ENCODE measurements at regions not wholly inside any gene's neighbourhood (a gene's known extent, or its start where the extent isn't known, plus 50 kb on each side); places are given as distances from the start of the nearest gene placed in this dataset.

- no peak overlapping the region for H3K4me2 ChIP-seq
- H4K20me1 ChIP-seq (ENCODE audit: insufficient read depth): no peaks in the 10 kb centered on the region; the same call in 1 of the 2 replicates
- H3K36me3 ChIP-seq (ENCODE audit: low read depth): no peaks in the 10 kb centered on the region
- BruUV-seq (replicated peaks): no TSS peak
- H3K27me3 ChIP-seq (ENCODE audit: insufficient read depth, low read depth): peaks cover 31% of the 10 kb centered on the region
- no peak overlapping the region for H2AFZ ChIP-seq
- H3K9me3 ChIP-seq (ENCODE audit: insufficient read depth, low read depth): no peaks in the 10 kb centered on the region
- no peaks in the 10 kb centered on the region for H3K4me1 ChIP-seq (replicated peaks; ENCODE audit: insufficient read depth)
- TF ChIP-seq CTCF (conservative IDR thresholded peaks at IDR 0.05) (no peak), EZH2 (IDR thresholded peaks at IDR 0.05; ENCODE audit: low read depth) (no peak)
- ChIA-PET CTCF (no interaction called here), POLR2A (ENCODE audit: unreplicated experiment) (no interaction called here)
- no peaks in the 10 kb centered on the region for H3K9me2 ChIP-seq (ENCODE audit: insufficient read depth)
- H3F3A ChIP-seq (ENCODE audit: insufficient read depth, low read depth): no peaks in the 10 kb centered on the region
- intact Hi-C loops (cut with micrococcal nuclease; ENCODE audit: unreplicated experiment): no loop called here
- H3K27ac ChIP-seq: no peak overlapping the region
- DNase-seq: no peak
- H3K4me3 ChIP-seq: no peak overlapping the region
- no peaks in the 10 kb centered on the region for H3K79me2 ChIP-seq (ENCODE audit: low read depth)
These were observed 425.8 kb upstream of the CAMK1G start for GRCh38 chr1:209157546-209158249.

GRCh38 chr1:209158851-209159250 lies 424.7 kb upstream of the CAMK1G start:
- Histone ChIP-seq H3K9me2 (ENCODE audit: insufficient read depth) (no peaks in the 10 kb centered on the region), H2AFZ (no peak overlapping the region), H3K27me3 (ENCODE audit: insufficient read depth, low read depth) (peaks cover 22% of the 10 kb centered on the region), H3F3A (ENCODE audit: insufficient read depth, low read depth) (no peaks in the 10 kb centered on the region), H3K27ac (no peak overlapping the region), H3K4me3 (no peak overlapping the region), H3K79me2 (ENCODE audit: low read depth) (no peaks in the 10 kb centered on the region), H3K9me3 (ENCODE audit: insufficient read depth, low read depth) (no peaks in the 10 kb centered on the region), H4K20me1 (ENCODE audit: insufficient read depth) (no peaks in the 10 kb centered on the region; the same call in 1 of the 2 replicates), H3K4me2 (no peak overlapping the region), H3K36me3 (ENCODE audit: low read depth) (no peaks in the 10 kb centered on the region), H3K4me1 (replicated peaks; ENCODE audit: insufficient read depth) (no peaks in the 10 kb centered on the region)
- DNase-seq: no peak
- no peak for TF ChIP-seq CTCF (conservative IDR thresholded peaks at IDR 0.05)
- TF ChIP-seq EZH2 (IDR thresholded peaks at IDR 0.05; ENCODE audit: low read depth): no peak
- BruUV-seq (replicated peaks): no TSS peak
- ChIA-PET CTCF (no interaction called here), POLR2A (ENCODE audit: unreplicated experiment) (interaction anchor here (0.7 kb wide), 1 partner anchor 16 kb away, joined by 6 read pairs; no protein-coding TSS in a partner anchor)
- intact Hi-C loops (cut with micrococcal nuclease; ENCODE audit: unreplicated experiment): no loop called here

GRCh38 chr1:209160230-209160629 lies 423.3 kb upstream of the CAMK1G start:
- ChIA-PET CTCF (no interaction called here), POLR2A (ENCODE audit: unreplicated experiment) (no interaction called here)
- TF ChIP-seq CTCF (conservative IDR thresholded peaks at IDR 0.05) (no peak), EZH2 (IDR thresholded peaks at IDR 0.05; ENCODE audit: low read depth) (no peak)
- intact Hi-C loops (cut with micrococcal nuclease; ENCODE audit: unreplicated experiment): no loop called here
- Histone ChIP-seq H3K4me2 (no peak overlapping the region), H3K4me3 (no peak overlapping the region), H3K79me2 (ENCODE audit: low read depth) (no peaks in the 10 kb centered on the region), H3K4me1 (replicated peaks; ENCODE audit: insufficient read depth) (no peaks in the 10 kb centered on the region), H3K36me3 (ENCODE audit: low read depth) (no peaks in the 10 kb centered on the region), H3K27me3 (ENCODE audit: insufficient read depth, low read depth) (peaks cover 16% of the 10 kb centered on the region), H3F3A (ENCODE audit: insufficient read depth, low read depth) (no peaks in the 10 kb centered on the region), H4K20me1 (ENCODE audit: insufficient read depth) (no peaks in the 10 kb centered on the region; the same call in 1 of the 2 replicates), H2AFZ (no peak overlapping the region), H3K9me3 (ENCODE audit: insufficient read depth, low read depth) (no peaks in the 10 kb centered on the region), H3K9me2 (ENCODE audit: insufficient read depth) (no peaks in the 10 kb centered on the region), H3K27ac (no peak overlapping the region)
- no peak for DNase-seq
- BruUV-seq (replicated peaks): no TSS peak

Measured in PC-9 (cell line).